ENCODE measurements at regions not wholly inside any gene's neighbourhood (a gene's known extent, or its start where the extent isn't known, plus 50 kb on each side); places are given as distances from the start of the nearest gene placed in this dataset.

DNA sequence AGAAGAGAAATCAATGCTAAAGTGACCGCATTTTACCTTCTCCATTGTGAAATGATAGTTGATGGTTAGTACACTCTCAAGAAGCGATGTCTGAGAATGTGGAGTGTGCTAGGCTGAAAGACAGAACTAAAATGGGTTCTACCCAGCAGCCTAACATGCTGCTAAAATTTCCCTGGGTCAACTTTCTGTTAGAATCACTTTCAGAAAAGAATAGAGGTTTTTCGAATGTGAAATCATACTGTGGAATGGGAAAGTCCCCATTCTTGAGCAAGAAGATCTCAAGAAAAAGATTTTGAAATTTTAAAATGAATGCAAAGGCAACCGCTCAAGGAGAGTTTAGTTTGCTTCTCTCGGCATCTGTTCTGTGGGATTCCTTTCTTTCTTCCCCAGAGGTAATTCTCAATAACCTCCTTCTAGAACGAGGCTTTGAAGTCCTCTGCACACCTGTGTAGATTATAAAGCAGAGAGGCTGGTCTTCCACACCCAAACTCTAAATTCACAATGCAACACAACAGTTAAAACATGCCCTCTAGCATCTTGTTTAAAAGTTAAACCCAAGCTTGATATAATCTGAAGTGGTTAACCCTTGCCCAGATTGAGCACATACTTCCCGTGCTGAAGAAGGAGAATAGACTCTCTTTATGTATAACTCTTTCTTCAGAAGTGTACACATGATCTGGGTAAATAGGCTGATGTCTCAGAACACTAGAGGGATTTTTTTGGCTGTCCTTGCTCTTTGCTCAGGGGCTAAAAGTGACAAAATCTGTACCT, 208.7 kb upstream of the KLF3 start:
- Histone ChIP-seq H3K27me3 (ENCODE audit: control insufficient read depth in 2 of 2, insufficient read depth in 2 of 2, low read length in 2 of 2) (no peaks in the 10 kb centered on the region), H3K36me3 (ENCODE audit: control insufficient read depth, insufficient read depth, low read length) (no peaks in the 10 kb centered on the region), H3K9me1 (ENCODE audit: control insufficient read depth, insufficient read depth, low read length) (no peaks in the 10 kb centered on the region), H3K9ac (ENCODE audit: insufficient read depth in 1 of 2, low read depth in 2 of 2, low read length in 2 of 2) (no peak overlapping the region), H3K27ac (ENCODE audit: extremely low read depth, low read depth, low read length) (no peak overlapping the region), H3K79me2 (ENCODE audit: control insufficient read depth, insufficient read depth, low read length) (no peaks in the 10 kb centered on the region), H4K20me1 (replicated peaks; ENCODE audit: control insufficient read depth, insufficient read depth, low read length) (no peaks in the 10 kb centered on the region), H3K9me3 (replicated peaks; ENCODE audit: control insufficient read depth, insufficient read depth, low read depth, low read length) (no peaks in the 10 kb centered on the region), H2AFZ (ENCODE audit: low read depth, low read length) (no peak overlapping the region), H3K4me2 (ENCODE audit: insufficient read depth, low read length) (no peak overlapping the region), H3K4me3 (no peak overlapping the region), H3K4me1 (replicated peaks in 1 of 2; ENCODE audit: control insufficient read depth in 2 of 2, insufficient read depth in 2 of 2, low read length in 2 of 2) (no peaks in the 10 kb centered on the region)
- DNase-seq (ENCODE audit: extremely low read depth in 1 of 4, low spot score in 3 of 4), result no peak
- ChIA-PET POLR2A (no interaction called here), CTCF (ENCODE audit: low intra/inter-chr PET ratio) (no interaction called here)
- in situ Hi-C loops (cut with MboI), result no loop called here
- no peak for FAIRE-seq
- no peak for ATAC-seq
- WGBS (ENCODE audit: insufficient coverage, low coverage, missing lambda C conversion rate), result 30% methylated on average over 7 of the region's 7 CpGs
- intact Hi-C loops (cut with micrococcal nuclease), result no loop called here
- no TSS peak for BruUV-seq (replicated peaks)
- TF ChIP-seq POLR2A (conservative IDR thresholded peaks at IDR 0.05), result no peak
- TF ChIP-seq FOXK1 (CRISPR knock-in tag; IDR thresholded peaks at IDR 0.05; ENCODE audit: borderline replicate concordance), result no peak
- no peak for TF ChIP-seq RFX5 (IDR thresholded peaks at IDR 0.05; ENCODE audit: low read depth, low read length)
- TF ChIP-seq MTF1 (CRISPR knock-in tag; IDR thresholded peaks at IDR 0.05; ENCODE audit: borderline replicate concordance), result no peak
- no peak for TF ChIP-seq POLR2G (IDR thresholded peaks at IDR 0.05; ENCODE audit: low read depth, low read length)
- TF ChIP-seq TFAM (CRISPR knock-in tag; conservative IDR thresholded peaks at IDR 0.05), result no peak

DNA sequence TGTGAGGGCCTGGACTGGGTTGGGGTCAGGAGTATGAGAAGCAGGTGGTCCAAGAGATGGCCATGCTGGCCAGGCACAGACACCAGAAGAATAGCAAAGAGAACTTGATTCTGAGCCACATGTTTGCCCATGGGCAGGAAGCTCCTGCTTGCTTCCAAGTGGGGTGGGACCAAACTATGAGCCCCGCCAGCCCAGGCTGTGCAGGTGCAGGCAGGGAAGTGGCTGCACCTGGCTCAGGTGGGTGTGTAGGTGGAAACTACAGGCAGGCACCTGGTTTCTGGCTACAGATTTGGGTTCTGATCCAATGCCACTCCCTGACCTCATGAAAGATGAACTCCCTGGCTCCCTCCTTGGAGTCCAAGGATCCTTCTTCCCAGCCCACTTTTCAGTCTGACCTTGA, 207.9 kb upstream of the KLF3 start:
- Histone ChIP-seq H3K4me2 (ENCODE audit: insufficient read depth, low read length) (no peak overlapping the region), H3K79me2 (ENCODE audit: control insufficient read depth, insufficient read depth, low read length) (no peaks in the 10 kb centered on the region), H4K20me1 (replicated peaks; ENCODE audit: control insufficient read depth, insufficient read depth, low read length) (no peaks in the 10 kb centered on the region), H3K27me3 (ENCODE audit: control insufficient read depth in 2 of 2, insufficient read depth in 2 of 2, low read length in 2 of 2) (no peaks in the 10 kb centered on the region), H3K9me3 (replicated peaks; ENCODE audit: control insufficient read depth, insufficient read depth, low read depth, low read length) (no peaks in the 10 kb centered on the region), H3K4me1 (replicated peaks in 1 of 2; ENCODE audit: control insufficient read depth in 2 of 2, insufficient read depth in 2 of 2, low read length in 2 of 2) (no peaks in the 10 kb centered on the region; a peak in 1 of 5 replicates), H2AFZ (ENCODE audit: low read depth, low read length) (no peak overlapping the region), H3K9me1 (ENCODE audit: control insufficient read depth, insufficient read depth, low read length) (no peaks in the 10 kb centered on the region), H3K4me3 (no peak overlapping the region), H3K27ac (ENCODE audit: extremely low read depth, low read depth, low read length) (no peak overlapping the region), H3K9ac (ENCODE audit: insufficient read depth in 1 of 2, low read depth in 2 of 2, low read length in 2 of 2) (no peak overlapping the region), H3K36me3 (ENCODE audit: control insufficient read depth, insufficient read depth, low read length) (no peaks in the 10 kb centered on the region)
- FAIRE-seq (no peak), DNase-seq (ENCODE audit: extremely low read depth in 1 of 4, low spot score in 3 of 4) (no peak), ATAC-seq (no peak)
- WGBS (ENCODE audit: insufficient coverage, low coverage, missing lambda C conversion rate), result 53% methylated on average over 1 of the region's 1 CpG
- intact Hi-C loops (cut with micrococcal nuclease) (no loop called here), in situ Hi-C loops (cut with MboI) (no loop called here)
- POLR2A ChIA-PET, result no interaction called here
- CTCF ChIA-PET (ENCODE audit: low intra/inter-chr PET ratio), result no interaction called here
- BruUV-seq (replicated peaks), result no TSS peak
- TF ChIP-seq, protein P1, sequence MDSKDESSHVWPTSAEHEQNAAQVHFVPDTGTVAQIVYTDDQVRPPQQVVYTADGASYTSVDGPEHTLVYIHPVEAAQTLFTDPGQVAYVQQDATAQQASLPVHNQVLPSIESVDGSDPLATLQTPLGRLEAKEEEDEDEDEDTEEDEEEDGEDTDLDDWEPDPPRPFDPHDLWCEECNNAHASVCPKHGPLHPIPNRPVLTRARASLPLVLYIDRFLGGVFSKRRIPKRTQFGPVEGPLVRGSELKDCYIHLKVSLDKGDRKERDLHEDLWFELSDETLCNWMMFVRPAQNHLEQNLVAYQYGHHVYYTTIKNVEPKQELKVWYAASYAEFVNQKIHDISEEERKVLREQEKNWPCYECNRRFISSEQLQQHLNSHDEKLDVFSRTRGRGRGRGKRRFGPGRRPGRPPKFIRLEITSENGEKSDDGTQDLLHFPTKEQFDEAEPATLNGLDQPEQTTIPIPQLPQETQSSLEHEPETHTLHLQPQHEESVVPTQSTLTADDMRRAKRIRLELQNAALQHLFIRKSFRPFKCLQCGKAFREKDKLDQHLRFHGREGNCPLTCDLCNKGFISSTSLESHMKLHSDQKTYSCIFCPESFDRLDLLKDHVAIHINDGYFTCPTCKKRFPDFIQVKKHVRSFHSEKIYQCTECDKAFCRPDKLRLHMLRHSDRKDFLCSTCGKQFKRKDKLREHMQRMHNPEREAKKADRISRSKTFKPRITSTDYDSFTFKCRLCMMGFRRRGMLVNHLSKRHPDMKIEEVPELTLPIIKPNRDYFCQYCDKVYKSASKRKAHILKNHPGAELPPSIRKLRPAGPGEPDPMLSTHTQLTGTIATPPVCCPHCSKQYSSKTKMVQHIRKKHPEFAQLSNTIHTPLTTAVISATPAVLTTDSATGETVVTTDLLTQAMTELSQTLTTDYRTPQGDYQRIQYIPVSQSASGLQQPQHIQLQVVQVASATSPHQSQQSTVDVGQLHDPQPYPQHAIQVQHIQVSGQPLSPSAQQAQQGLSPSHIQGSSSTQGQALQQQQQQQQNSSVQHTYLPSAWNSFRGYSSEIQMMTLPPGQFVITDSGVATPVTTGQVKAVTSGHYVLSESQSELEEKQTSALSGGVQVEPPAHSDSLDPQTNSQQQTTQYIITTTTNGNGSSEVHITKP (IDR thresholded peaks at IDR 0.05; ENCODE audit: partially characterized antibody), result no peak
- TF ChIP-seq ZNF184 (CRISPR knock-in tag; IDR thresholded peaks at IDR 0.05) (no peak), ARHGAP35 (IDR thresholded peaks at IDR 0.05; ENCODE audit: partially characterized antibody) (no peak), GTF2E2 (tag; IDR thresholded peaks at IDR 0.05) (no peak), HMG20B (CRISPR knock-in tag; IDR thresholded peaks at IDR 0.05) (no peak), ZNF133 (CRISPR knock-in tag; IDR thresholded peaks at IDR 0.05) (no peak), HMGN3 (IDR thresholded peaks at IDR 0.05; ENCODE audit: borderline replicate concordance, extremely low read depth, insufficient read length, low read depth, low read length) (no peak), ZNF830 (CRISPR knock-in tag; IDR thresholded peaks at IDR 0.05) (no peak), NFATC3 (IDR thresholded peaks at IDR 0.05) (no peak), SUPT5H (IDR thresholded peaks at IDR 0.05) (no peak)

Measured in K562 (cell line).